ENCODE measurements at regions not wholly inside any gene's neighbourhood (a gene's known extent, or its start where the extent isn't known, plus 50 kb on each side); places are given as distances from the start of the nearest gene placed in this dataset.

DNA sequence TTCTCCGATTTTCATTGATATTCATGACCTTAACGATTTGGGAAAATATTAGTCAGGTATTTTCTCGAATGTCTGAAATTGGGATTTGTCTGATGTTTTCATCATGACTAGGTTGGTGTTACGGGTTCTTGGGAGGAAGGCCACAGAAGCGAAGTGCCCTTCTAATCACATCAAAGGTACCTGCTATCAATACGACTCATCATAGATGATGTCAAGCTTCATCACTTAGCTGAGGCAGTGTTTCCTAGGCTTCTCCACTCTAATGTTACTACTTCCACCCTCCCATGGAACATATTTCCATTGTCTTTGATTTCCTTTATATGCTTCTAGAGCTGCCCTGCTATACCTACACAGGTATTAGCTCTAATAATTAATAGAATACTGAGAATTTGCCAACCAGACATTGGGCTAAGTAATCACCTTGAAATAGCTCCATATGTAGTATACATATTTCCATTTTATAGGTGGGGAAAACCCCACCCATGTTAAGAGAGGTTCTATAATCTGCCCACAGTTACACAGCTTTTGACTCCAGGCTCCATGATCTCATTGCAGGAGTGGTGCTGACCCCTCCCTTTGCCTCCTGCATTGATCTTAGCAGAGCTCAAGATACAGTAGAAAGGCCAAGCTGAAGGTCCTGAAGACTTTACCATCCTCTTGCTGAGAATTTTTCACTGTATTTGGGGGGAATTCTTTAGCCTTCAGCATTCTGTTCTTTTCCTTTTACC, 238.6 kb upstream of the ADAMTSL1 start:
- DNase-seq, result no peak

DNA sequence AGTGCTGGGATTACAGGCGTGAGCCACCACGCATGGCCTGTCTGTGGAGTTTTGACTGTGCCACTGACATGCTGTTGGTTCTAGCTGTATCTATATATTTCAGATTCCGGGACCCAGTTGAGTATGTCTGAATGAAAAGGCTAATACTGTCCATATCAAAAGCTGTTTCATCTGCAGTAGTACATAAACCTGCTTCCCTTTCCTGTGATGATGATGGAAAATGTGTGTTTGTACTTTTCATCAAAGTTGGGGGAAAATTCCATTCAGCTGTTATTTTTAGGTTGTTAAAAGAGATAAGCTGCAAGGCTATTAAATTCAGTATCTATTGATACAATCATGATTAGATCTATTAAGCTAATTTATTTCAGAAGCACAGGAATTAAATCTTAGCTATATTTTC, 237.6 kb upstream of the ADAMTSL1 start:
- no peak for DNase-seq

GRCh38 chr9:18237776-18238175, 236.2 kb upstream of the ADAMTSL1 start:
- DNase-seq, result no peak

GRCh38 chr9:18238254-18238653, 235.7 kb upstream of the ADAMTSL1 start:
- no peak for DNase-seq

GRCh38 chr9:18238752-18239447, 235.1 kb upstream of the ADAMTSL1 start:
- no peak for DNase-seq

DNA sequence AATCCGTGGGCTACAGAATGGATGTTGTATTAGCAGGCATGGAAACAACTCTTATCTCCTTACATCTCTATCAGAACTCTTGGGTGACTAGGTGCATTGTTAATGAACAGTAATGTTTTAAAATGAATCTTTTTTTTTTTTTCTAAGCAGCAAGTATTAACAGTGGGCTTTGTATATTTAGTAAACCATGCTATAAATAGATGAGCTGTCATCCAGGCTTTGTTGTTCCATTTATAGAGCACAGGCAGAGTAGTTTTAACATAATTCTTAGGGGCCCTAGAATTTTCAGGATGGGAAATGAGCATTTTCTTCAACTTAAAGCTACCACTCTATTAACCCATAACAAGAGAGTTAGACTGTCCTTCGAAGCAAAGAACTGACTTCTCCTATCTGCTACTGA, 233.7 kb upstream of the ADAMTSL1 start:
- DNase-seq, result no peak

DNA sequence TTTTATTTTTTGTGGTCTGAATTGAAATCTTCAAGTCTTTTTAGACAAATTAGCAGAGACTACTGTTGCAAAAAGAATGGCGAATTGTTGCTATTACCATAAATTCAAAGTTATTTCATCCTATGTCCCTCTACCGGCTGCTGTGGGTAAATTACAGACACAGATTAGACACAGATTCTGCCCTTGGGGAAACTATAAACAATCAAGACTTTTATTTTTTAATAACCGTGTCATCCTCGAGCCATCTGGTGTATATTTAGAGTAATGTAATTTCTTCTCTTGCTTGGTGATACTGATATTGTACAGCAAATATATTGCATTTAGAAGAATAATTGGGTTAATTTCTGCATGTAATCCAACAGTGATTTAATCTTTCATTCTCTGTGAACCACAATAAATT, 228.0 kb upstream of the ADAMTSL1 start:
- DNase-seq, result no peak

GRCh38 chr9:18250053-18250452, 223.9 kb upstream of the ADAMTSL1 start:
- DNase-seq, result no peak

GRCh38 chr9:18253950-18254349, 220.0 kb upstream of the ADAMTSL1 start:
- no peak for DNase-seq

- DNase-seq, result peak; percentile 47
These were observed 218.8 kb upstream of the ADAMTSL1 start for GRCh38 chr9:18255158-18255629.

- DNase-seq, result peak; percentile 10
These were observed 218.2 kb upstream of the ADAMTSL1 start for GRCh38 chr9:18255747-18256146.

DNA sequence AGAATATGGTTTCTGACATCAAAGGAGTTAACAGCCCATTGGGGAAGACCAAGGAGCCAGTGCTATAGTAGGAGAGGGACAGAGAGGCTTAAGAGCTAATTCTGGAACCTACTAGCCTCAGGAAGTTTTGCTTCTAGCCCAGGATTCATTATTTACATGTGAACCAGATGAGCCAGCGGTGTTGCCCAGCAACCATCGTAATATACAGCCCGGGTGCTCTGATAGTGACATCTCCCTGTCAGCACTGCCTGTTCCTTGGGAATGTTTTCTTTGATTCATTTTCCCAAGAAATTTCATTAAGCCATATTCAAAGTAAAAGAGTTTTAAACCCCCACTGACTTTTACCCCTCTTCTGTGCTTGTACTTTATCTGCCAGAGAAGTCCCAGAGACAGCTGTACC, 217.4 kb upstream of the ADAMTSL1 start:
- DNase-seq, result no peak

DNA sequence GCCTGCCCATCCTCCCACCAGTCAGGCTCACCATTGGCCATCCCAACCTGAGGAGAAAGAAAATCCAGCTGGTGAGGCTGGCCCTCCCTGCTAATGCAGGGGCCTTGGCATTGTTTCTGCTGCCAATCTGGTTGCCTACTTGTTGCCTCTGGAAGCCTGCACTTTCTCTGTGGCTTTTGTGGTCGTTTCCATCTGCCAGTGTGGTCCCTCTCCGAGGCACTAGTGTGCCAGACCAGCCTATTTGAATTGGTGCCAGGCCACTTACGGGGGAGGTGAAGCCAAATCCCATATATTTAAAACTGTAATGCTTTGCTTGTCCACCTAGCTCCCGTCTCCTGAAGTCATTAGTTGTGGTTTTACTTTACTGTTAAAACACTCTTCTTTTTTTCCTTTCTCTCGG, 213.4 kb upstream of the ADAMTSL1 start:
- no peak for DNase-seq

DNA sequence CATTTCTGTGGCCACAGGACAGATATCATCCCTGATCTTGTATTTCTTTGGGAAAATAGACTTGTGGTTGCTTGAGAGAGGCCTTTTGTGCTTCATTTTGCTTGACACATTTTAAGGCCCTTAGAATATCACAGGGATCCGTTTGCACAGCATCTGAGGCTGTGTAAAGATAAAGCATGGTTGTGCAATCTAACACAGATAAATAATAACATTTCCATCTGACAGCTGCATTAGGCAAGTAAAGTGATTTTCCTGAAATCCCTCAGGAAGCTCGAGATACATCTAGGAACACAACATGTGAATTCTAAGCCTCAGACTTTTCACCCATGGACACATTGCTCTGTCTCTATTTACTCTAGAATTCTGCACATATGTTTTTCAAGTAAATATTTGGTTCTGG, 212.8 kb upstream of the ADAMTSL1 start:
- DNase-seq, result no peak

GRCh38 chr9:18263377-18263776, 210.6 kb upstream of the ADAMTSL1 start:
- DNase-seq, result no peak

DNA sequence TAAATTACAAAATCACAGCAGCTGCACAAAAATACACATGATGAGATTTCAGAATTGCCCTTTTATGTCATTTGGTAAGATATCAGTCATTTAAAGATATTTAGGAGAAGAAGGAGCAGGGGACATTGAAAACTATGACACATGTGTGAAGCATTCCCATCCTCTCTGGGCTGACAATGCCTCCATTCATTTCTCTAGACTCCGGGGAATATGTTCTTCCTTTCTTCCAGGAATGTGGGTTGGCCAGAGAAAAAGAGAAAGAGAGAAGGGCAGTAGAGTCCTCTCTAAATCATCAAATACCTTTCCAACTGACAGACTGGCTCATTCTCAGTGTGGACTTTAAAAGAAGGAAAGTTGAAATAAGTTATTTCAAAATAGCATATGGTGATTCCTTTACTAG, 205.6 kb upstream of the ADAMTSL1 start:
- DNase-seq, result no peak

DNA sequence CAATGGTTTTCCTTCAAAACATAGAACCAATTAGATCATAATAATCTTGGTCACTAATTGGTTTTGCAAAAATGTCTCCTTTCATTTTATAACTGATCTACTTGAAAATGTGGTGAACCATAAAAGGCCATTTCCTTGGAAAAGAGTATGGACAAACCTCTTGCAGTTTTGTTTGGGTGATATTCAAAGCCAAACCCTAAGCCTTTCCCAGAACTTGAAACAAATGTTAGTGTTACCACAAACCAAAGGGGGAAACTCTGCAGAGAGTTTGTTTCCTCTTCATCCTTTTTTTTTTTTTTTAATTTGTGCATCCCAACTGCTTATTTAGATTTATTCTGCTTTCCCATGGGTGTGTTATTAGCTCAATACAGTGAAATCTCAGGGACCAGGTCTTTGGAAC, 204.4 kb upstream of the ADAMTSL1 start:
- DNase-seq, result no peak

DNA sequence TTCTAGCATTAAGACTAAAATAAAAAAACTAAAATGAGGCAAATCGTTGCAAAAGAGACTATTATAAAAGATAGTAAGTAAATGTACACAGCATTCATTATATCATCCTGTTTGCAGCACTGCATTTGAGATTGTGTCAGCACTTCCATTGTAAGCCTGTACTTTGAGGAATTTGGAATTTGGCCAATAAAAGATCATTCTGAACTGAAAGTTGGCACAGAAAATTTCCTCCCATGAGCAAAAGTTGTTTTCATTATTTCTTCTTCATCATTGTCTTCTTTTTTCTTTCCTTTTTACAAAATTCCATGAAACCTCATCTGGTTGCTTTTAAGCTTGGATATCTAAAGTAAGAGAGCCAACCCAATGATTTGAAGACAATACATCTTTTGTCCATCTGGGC, 199.3 kb upstream of the ADAMTSL1 start:
- no peak for DNase-seq

GRCh38 chr9:18275313-18275990, 198.5 kb upstream of the ADAMTSL1 start:
- no peak for DNase-seq

- no peak for DNase-seq
These were observed 192.7 kb upstream of the ADAMTSL1 start for GRCh38 chr9:18281291-18281690.

DNA sequence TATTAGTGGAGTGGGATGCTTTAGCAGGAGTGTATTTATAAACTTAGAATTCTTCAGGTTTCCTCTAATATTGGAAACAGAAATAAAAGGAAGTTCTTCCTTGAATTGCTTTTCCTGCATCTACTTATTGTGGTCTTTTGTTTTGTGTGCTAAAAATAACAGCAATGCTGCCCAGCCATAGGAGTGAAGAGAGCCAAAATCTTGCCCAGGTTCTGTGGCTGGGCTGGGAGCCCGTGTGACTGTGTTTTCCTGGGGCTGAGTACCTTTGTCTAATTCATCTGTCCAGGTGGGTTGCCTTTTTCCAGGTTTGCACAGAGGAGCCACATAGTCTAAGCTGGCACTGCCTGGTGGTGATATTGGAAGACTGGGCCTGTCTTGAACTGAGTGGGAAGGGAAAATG, 179.7 kb upstream of the ADAMTSL1 start:
- no peak for DNase-seq

GRCh38 chr9:18296702-18297055, 177.3 kb upstream of the ADAMTSL1 start:
- DNase-seq, result no peak

DNA sequence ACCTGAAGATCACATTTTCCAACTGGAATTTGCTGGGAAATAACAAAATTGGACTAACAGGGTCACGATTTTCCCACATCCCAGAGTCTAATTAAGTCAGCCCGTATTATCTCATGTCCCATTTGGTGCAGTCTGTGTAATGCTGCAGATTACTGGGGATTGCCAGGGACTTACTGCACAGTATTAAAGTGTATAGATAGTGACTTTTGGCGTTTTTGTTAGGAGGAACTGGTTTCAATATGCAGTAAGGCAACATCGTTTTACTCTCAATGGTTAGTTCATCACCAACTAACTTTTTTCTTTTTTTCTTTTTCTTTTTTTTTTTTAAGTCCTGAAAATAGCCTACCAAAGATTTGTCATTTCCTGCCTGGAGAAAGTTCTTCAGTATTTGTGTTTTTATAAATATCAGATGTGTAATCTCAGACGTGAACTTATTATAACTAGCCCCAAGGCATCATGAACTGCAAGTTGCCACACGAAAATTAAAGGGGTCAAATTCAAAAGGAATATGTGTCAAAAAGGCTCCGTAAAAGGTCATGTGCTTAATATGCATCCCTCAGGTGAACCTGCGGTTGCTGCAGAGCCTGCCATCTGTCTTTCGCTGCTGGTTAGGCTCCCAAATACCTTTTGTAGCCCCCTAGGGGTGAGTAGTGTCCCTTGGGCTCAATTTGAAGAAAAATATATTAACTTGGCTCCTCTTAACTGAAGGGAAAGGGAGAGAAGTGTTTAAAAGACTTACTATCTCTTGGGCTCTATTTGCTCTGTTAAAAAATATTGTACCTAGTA, 176.7 kb upstream of the ADAMTSL1 start:
- no peak for DNase-seq

Measured in right kidney (tissue), 1 donor.